ENCODE measurements at regions not wholly inside any gene's neighbourhood (a gene's known extent, or its start where the extent isn't known, plus 50 kb on each side); places are given as distances from the start of the nearest gene placed in this dataset.

GRCh38 chr6:131510591-131510990, 62.4 kb upstream of the ARG1 start:
- intact Hi-C loops (cut with DNase I): no loop called here
- no peaks in the 10 kb centered on the region for H3K9me3 ChIP-seq
- H3K27ac ChIP-seq: no peak overlapping the region
- no peak for DNase-seq
- no peak overlapping the region for H3K4me3 ChIP-seq
- H3K4me1 ChIP-seq (ENCODE audit: insufficient read depth): no peaks in the 10 kb centered on the region
- H3K36me3 ChIP-seq: no peaks in the 10 kb centered on the region
- no peaks in the 10 kb centered on the region for H3K27me3 ChIP-seq
- no peak for TF ChIP-seq CTCF (IDR thresholded peaks at IDR 0.05)
- no peak for TF ChIP-seq POLR2A (IDR thresholded peaks at IDR 0.05)

GRCh38 chr6:131519670-131520436, 53.2 kb upstream of the ARG1 start:
- no peaks in the 10 kb centered on the region for H3K27me3 ChIP-seq
- no peaks in the 10 kb centered on the region for H3K36me3 ChIP-seq
- intact Hi-C loops (cut with DNase I): no loop called here
- 53 to 60% (median 60%) methylated on average over 2 of the region's 2 CpGs for WGBS, 3 donors
- no peak for DNase-seq
- H3K4me1 ChIP-seq (ENCODE audit: insufficient read depth): no peaks in the 10 kb centered on the region
- no peak overlapping the region for H3K27ac ChIP-seq
- TF ChIP-seq CTCF (IDR thresholded peaks at IDR 0.05) (no peak), EP300 (IDR thresholded peaks at IDR 0.05) (no peak), POLR2A (IDR thresholded peaks at IDR 0.05) (no peak)
- no peaks in the 10 kb centered on the region for H3K9me3 ChIP-seq
- no peak overlapping the region for H3K4me3 ChIP-seq

Data from ovary (tissue), 7 donors.